HCT116 (cell line): ENCODE measurements at regions not wholly inside any gene's neighbourhood (a gene's known extent, or its start where the extent isn't known, plus 50 kb on each side); places are given as distances from the start of the nearest gene placed in this dataset.

ENCODE experiments used
- ATAC-seq: fragments of 200-7000 bp; cut with Tn5 transposase; 2 replicates; pipeline ENCODE4 v1.9.1; 2020; ENCODE audit warnings: mild to moderate bottlenecking, moderate library complexity
- BruUV-seq: library from RNA; stranded (reverse); fragments of 400-500 nt; replicated peaks from 2 replicates; lab custom pipeline; 2021; lab: Mats Ljungman, UMichigan
- CTCF ChIA-PET: fragments of 300-600 bp; sonication (Branson Sonifier 250); formaldehyde crosslinking; loops from one replicate; lab custom pipeline; 2021; ENCODE audit warnings: antibody characterized with exemption; lab: Charles Lee
- POLR2A ChIA-PET: fragments of 300-600, 350-600 bp; sonication (Branson Sonifier 250); formaldehyde crosslinking; loops from one replicate; lab custom pipeline; 2021; ENCODE audit warnings: antibody characterized with exemption; lab: Charles Lee
- RAD21 ChIA-PET, 2 experiments: fragments of 300-600 bp; sonication (Branson Sonifier 250); formaldehyde crosslinking; loops; one replicate each; lab custom pipeline; 2023; ENCODE audit warnings: low total read pairs in 2 of 2; ENCODE audit not compliant: uncharacterized antibody in 2 of 2, unreplicated experiment in 2 of 2, low non-redundant PET in 1 of 2; lab: Charles Lee
- DNase-seq: peaks from one replicate; pipeline ENCODE4 v3.0.0-alpha.2; 2010; ENCODE audit warnings: low read depth, low spot score
- H2AFZ ChIP-seq: fragments of 200-600 bp; shearing (Covaris generic), sonication (generic); 2 replicates; pipeline ENCODE4 v1.6.1; 2017; ENCODE audit warnings: low read depth, mixed run types, mixed read lengths, antibody characterized with exemption, low read length; ENCODE audit not compliant: poor library complexity, severe bottlenecking
- H3K27ac ChIP-seq: 2 replicates; pipeline ENCODE4 v1.5.1; 2012; ENCODE audit warnings: low read depth, low read length
- H3K27me3 ChIP-seq: fragments of 200-600 bp; sonication (generic); 2 replicates; pipeline ENCODE4 v1.6.1; 2016; ENCODE audit warnings: mixed run types, low read length, mixed read lengths; ENCODE audit not compliant: insufficient read depth
- H3K36me3 ChIP-seq, 2 experiments: fragments of 200-500 bp in 1 of 2; fragments of 200-600 bp in 1 of 2; sonication (Bioruptor generic) in 1 of 2; sonication (generic) in 1 of 2; 2 replicates each; pipeline versions ENCODE4 v1.5.1 to v1.6.1; 2014 to 2016; ENCODE audit warnings: low read length in 2 of 2, inconsistent platforms in 1 of 2, mixed read lengths in 1 of 2, mixed run types in 1 of 2; ENCODE audit not compliant: insufficient read depth in 2 of 2, control insufficient read depth in 1 of 2
- H3K4me1 ChIP-seq, 2 experiments: fragments of 200-600 bp in 1 of 2; sonication (generic) in 1 of 2; 2 replicates each; pipeline versions ENCODE4 v1.5.1 to v1.6.1; 2012 to 2017; ENCODE audit warnings: low read length in 2 of 2, inconsistent platforms in 1 of 2, mild to moderate bottlenecking in 1 of 2, mixed read lengths in 1 of 2, mixed run types in 1 of 2, moderate library complexity in 1 of 2; ENCODE audit not compliant: insufficient read depth in 2 of 2, control insufficient read depth in 1 of 2
- H3K4me2 ChIP-seq: fragments of 200-600 bp; sonication (generic); 2 replicates; pipeline ENCODE4 v1.6.1; 2017; ENCODE audit warnings: mixed run types, low read length, mixed read lengths
- H3K4me3 ChIP-seq, 2 experiments: fragments of 200-600 bp in 1 of 2; sonication (generic) in 1 of 2; replicated peaks in 1 of 2; 2 replicates each; pipeline ENCODE4 v1.5.1; 2011 to 2016; ENCODE audit warnings: low read length in 2 of 2, control low read depth in 1 of 2, low read depth in 1 of 2, mild to moderate bottlenecking in 1 of 2, mixed read lengths in 1 of 2, mixed run types in 1 of 2
- H3K79me2 ChIP-seq: fragments of 200-600 bp; sonication (generic); 2 replicates; pipeline ENCODE4 v1.6.1; 2017; ENCODE audit warnings: mild to moderate bottlenecking, mixed run types, low read length, moderate library complexity, mixed read lengths; ENCODE audit not compliant: insufficient read depth
- H3K9ac ChIP-seq: fragments of 200-600 bp; sonication (generic); 2 replicates; pipeline ENCODE4 v1.6.1; 2016; ENCODE audit warnings: low read length, mixed read lengths
- H3K9me2 ChIP-seq: fragments of 200-600 bp; sonication (generic), shearing (Covaris generic); 2 replicates; pipeline ENCODE4 v1.6.1; 2017; ENCODE audit warnings: mixed run types, mild to moderate bottlenecking, moderate library complexity; ENCODE audit not compliant: insufficient read depth
- H3K9me3 ChIP-seq, 2 experiments: fragments of 200-500 bp in 1 of 2; fragments of 200-600 bp in 1 of 2; sonication (Bioruptor generic) in 1 of 2; sonication (generic) in 1 of 2; 2 replicates each; pipeline ENCODE4 v1.6.1; 2014 to 2017; ENCODE audit warnings: low read length in 2 of 2, mixed read lengths in 2 of 2, inconsistent platforms in 1 of 2, low read depth in 1 of 2, mild to moderate bottlenecking in 1 of 2, mixed run types in 1 of 2, moderate library complexity in 1 of 2; ENCODE audit not compliant: control insufficient read depth in 1 of 2, insufficient read depth in 1 of 2
- H4K20me1 ChIP-seq: fragments of 200-600 bp; sonication (generic), shearing (Covaris generic); 2 replicates; pipeline ENCODE4 v1.6.1; 2017; ENCODE audit warnings: mixed run types, mild to moderate bottlenecking, moderate library complexity; ENCODE audit not compliant: insufficient read depth
- ATF3 ChIP-seq: IDR thresholded peaks from 2 replicates; pipeline ENCODE4 v1.6.1; 2012
- CBX3 ChIP-seq: IDR thresholded peaks from 2 replicates; pipeline ENCODE4 v1.6.1; 2012; ENCODE audit warnings: low read depth
- CEBPB ChIP-seq: IDR thresholded peaks from 2 replicates; pipeline ENCODE4 v1.6.1; 2012; ENCODE audit warnings: low read depth
- CTCF ChIP-seq, 3 experiments: fragments of 200-600 bp in 1 of 3; sonication (generic) in 1 of 3; IDR thresholded peaks in 2 of 3; conservative IDR thresholded peaks in 1 of 3; 2 replicates each; pipeline ENCODE4 v1.5.1; 2012 to 2017; ENCODE audit warnings: low read depth in 2 of 3, low read length in 2 of 3, antibody characterized with exemption in 1 of 3, borderline replicate concordance in 1 of 3, control low read depth in 1 of 3, mild to moderate bottlenecking in 1 of 3, mixed read lengths in 1 of 3, mixed run types in 1 of 3, moderate library complexity in 1 of 3; ENCODE audit not compliant: insufficient read depth in 1 of 3
- EGR1 ChIP-seq: IDR thresholded peaks from 2 replicates; pipeline ENCODE4 v1.6.1; 2012; ENCODE audit warnings: low read depth
- ELF1 ChIP-seq: IDR thresholded peaks from 2 replicates; pipeline ENCODE4 v1.6.1; 2012; ENCODE audit warnings: low read depth, borderline replicate concordance
- EZH2 ChIP-seq: fragments of 200-600 bp; sonication (generic); IDR thresholded peaks from 2 replicates; pipeline ENCODE4 v1.6.1; 2017; ENCODE audit warnings: antibody characterized with exemption, mixed run types
- EZH2phosphoT487 ChIP-seq: fragments of 200-600 bp; IDR thresholded peaks from 2 replicates; pipeline ENCODE4 v1.6.1; 2018; ENCODE audit warnings: antibody characterized with exemption, borderline replicate concordance
- FOSL1 ChIP-seq: IDR thresholded peaks from 2 replicates; pipeline ENCODE4 v1.6.1; 2012; ENCODE audit warnings: low read depth
- POLR2A ChIP-seq: IDR thresholded peaks from 2 replicates; pipeline ENCODE4 v1.7.0; 2011; ENCODE audit warnings: borderline replicate concordance; ENCODE audit not compliant: insufficient read depth, insufficient read length; ENCODE audit errors: extremely low read depth
- POLR2AphosphoS5 ChIP-seq: IDR thresholded peaks from 2 replicates; pipeline ENCODE4 v1.6.1; 2011; ENCODE audit warnings: mild to moderate bottlenecking, low read depth, low read length, moderate library complexity
- SIN3A ChIP-seq: IDR thresholded peaks from 2 replicates; pipeline ENCODE4 v1.6.1; 2012; ENCODE audit warnings: low read depth
- SRF ChIP-seq: IDR thresholded peaks from 2 replicates; pipeline ENCODE4 v1.6.1; 2012; ENCODE audit warnings: low read depth
- YY1 ChIP-seq: IDR thresholded peaks from 2 replicates; pipeline ENCODE4 v1.6.1; 2011; ENCODE audit warnings: low read length, low read depth, moderate library complexity, mild to moderate bottlenecking; ENCODE audit not compliant: insufficient replicate concordance; ENCODE audit errors: extremely low read depth
- ZBTB33 ChIP-seq: IDR thresholded peaks from 2 replicates; pipeline ENCODE4 v1.6.1; 2011; ENCODE audit warnings: mild to moderate bottlenecking, low read length, moderate library complexity; ENCODE audit not compliant: insufficient replicate concordance; ENCODE audit errors: extremely low read depth
- ZFX ChIP-seq: fragments of 450-650 bp; IDR thresholded peaks from 2 replicates; pipeline ENCODE4 v1.6.1; 2017
- ZNF274 ChIP-seq: fragments of 200-500 bp; sonication (Bioruptor generic); IDR thresholded peaks from 2 replicates; pipeline ENCODE4 v1.6.1; 2014; ENCODE audit warnings: mild to moderate bottlenecking, low read depth, low read length, inconsistent platforms
- intact Hi-C: fragments of 100-400 bp; cut with micrococcal nuclease; formaldehyde crosslinking; loops from 2 replicates; pipeline ENCODE4 v1.10.0; 2022
- TF ChIP-seq, protein P1 (sequence below): IDR thresholded peaks from 2 replicates; pipeline ENCODE4 v1.6.1; 2012

DNA sequence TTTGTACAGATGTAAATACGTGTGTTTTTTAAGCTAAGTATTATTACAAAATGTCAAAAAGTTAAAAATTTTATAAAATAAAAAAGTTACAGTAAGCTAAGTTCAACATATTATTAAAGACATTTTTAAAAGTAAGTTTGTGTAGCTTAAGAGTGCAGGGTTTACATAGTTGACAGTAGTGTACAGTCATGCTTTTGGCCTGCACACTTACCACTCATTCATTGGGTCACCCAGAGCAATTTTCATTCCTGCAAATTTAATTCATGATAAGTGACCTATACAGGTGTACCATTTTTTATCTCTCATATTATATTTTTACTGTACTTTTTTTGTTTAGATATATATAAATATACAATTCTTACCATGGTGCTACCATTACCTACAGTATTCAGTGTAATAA is 769.9 kb upstream of the SLITRK6 start:
- Histone ChIP-seq H3K27me3 (no peaks in the 10 kb centered on the region), H3K9me3 (no peaks in the 10 kb centered on the region), H2AFZ (no peak overlapping the region), H3K4me1 (peaks cover 0 to 16% of the 10 kb centered on the region in 2 experiments; a peak in 2 of 4 replicates), H3K9ac (no peak overlapping the region), H3K36me3 (no peaks in the 10 kb centered on the region), H3K4me3 (no peak overlapping the region), H3K79me2 (no peaks in the 10 kb centered on the region), H3K27ac (no peak overlapping the region), H4K20me1 (no peaks in the 10 kb centered on the region), H3K4me2 (no peak overlapping the region), H3K9me2 (no peaks in the 10 kb centered on the region)
- DNase-seq (no peak), ATAC-seq (no peak)
- RAD21 ChIA-PET: no interaction called here
- intact Hi-C loops: no loop called here
- BruUV-seq: no TSS peak
- TF ChIP-seq POLR2A (no peak), POLR2AphosphoS5 (no peak), ZNF274 (no peak), EZH2 (no peak), CTCF (IDR thresholded peaks at IDR 0.05 in 2 of 3, conservative IDR thresholded peaks at IDR 0.05 in 1 of 3; ENCODE audit: borderline replicate concordance in 1 of 3, insufficient read depth in 1 of 3, low read depth in 2 of 3, low read length in 2 of 3) (no peak), ZBTB33 (no peak), SRF (no peak), EGR1 (no peak), ELF1 (no peak), ATF3 (no peak), CBX3 (no peak), ZFX (no peak), EZH2phosphoT487 (no peak), CEBPB (no peak), YY1 (no peak), FOSL1 (no peak), SIN3A (no peak)
- TF ChIP-seq, protein P1, sequence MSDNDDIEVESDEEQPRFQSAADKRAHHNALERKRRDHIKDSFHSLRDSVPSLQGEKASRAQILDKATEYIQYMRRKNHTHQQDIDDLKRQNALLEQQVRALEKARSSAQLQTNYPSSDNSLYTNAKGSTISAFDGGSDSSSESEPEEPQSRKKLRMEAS: no peak
- POLR2A ChIA-PET: no interaction called here
- CTCF ChIA-PET: no interaction called here
